NCI-H1092 treated with DMSO at 0.1 percent for 48 hours (cell line): ENCODE measurements at regions not wholly inside any gene's neighbourhood (a gene's known extent, or its start where the extent isn't known, plus 50 kb on each side); places are given as distances from the start of the nearest gene placed in this dataset.

ENCODE experiments used
- DNase-seq: peaks from one replicate; lab custom pipeline; 2025; lab: John Stamatoyannopoulos, UW

DNA sequence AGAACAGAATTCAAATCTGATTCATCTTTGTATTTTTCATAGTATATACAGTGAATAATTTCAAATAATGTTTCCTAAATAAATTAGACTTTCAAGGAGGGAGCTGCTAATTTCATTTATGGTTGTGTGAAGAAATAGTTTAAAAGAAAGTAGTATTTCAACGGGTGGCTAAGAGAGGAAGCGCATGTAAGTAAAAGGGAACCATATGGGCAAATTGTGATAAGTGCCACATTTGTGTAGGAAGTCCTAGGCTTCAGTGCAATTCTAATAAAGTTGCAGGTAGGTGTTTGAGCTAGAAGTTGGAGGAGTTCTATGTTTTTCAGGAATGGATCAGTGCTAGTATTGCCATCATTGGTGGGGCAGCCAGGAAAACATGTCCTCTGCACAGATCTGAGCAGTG is 178.8 kb upstream of the PRDM1 start:
- DNase-seq, result no peak

DNA sequence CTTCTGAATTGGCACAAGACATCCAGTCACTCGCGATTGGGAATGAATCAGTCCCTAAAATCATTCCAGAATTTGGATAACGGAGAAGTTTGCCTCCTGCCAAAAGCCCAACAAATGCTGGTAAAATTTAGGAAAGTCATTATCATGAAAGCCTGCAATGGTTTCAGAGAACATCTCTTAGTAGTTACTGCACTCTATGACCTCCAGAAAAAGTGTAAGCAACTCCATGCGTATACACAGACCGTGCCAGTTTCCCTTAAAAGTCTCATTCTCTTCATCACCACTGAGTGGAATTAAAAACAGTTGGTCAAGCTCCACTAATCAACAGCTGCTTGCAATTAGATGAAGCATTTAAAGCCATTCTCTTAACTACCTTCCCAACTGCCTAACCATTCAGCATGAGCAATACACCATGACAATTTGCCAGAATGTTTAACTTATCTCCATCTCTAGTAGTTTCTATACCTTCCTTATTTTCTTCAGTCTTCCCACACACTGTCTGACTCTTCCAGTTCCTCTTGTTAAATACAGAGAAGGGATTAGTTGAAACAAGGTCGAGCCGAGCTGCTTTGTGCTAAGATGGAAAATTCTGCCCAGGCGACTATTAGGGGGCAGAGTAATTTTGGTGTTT is 183.6 kb upstream of the PRDM1 start:
- no peak for DNase-seq

DNA sequence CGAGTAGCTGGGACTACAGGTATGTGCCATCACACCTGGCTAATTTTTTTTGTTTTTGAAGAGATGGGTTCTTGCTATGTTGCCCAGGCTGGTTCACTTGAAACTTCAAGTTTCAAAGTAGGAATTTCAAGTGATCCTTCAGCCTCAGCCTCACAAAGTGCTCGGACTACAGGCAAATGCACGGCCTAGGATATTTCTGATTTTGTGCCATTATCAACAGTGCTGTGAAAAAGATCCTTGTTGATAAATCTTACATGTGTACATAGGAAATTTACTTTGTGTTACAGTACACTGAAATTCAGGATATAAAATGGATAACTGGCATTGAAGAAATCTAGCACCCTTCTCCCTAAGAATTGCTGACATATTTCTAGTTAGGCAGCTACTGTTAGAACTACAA is 184.6 kb upstream of the PRDM1 start:
- DNase-seq, result no peak

DNA sequence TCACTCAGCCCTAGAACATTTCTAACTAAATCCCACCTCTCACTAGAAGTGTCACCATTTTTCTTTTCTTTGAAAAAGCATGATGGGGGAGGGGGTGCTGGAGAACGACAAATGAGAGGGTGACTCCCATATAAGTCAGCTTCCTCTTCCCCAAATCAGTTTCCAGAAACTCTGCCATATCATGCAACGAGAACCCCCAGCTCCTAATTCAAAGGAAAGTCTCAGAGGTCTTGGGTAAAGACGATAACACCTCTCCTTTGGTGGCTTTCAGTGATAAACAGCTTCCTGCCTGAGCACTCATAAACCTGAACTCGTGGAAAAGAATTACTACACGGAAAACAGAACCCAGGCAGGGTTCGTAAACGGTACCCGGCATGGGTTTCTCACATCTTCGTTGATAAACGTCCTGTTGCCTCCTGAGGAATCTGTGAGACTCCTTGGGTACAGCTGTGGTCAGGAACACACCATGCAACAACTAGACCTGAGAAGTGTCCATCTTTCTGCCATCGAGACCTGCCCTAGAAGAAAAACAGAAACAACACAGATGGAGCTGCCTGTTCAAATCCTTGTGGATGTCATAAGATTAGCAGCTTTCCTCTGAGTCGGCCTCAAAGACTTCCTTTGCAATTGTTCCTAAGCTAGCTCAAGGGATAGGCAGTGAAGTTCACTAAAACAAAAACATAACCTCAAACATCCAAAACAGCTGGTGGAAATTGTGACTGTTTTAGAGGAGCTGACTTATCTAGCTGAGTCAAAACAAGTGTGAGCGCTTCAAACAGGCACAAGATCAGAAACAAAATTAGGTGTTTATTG is 185.8 kb upstream of the PRDM1 start:
- no peak for DNase-seq

DNA sequence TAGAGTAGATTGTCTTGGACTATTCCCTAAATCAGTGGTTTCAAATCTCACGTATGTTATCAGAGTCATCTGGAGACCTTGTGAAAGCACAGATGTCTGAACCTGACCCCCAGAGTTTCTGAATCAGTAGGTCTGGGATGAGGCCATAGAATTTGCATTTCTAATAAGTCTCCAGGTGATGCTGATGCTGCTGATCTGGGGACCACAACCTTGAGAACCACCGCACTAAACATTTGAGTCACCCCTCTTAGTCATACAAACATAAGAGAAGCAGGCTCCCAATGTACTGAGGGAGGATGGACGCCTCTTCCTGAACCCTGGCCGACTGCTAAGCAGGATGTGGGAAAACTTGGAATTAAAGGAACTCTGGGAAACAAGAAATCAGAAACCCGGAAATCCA is 187.8 kb upstream of the PRDM1 start:
- DNase-seq, result no peak

DNA sequence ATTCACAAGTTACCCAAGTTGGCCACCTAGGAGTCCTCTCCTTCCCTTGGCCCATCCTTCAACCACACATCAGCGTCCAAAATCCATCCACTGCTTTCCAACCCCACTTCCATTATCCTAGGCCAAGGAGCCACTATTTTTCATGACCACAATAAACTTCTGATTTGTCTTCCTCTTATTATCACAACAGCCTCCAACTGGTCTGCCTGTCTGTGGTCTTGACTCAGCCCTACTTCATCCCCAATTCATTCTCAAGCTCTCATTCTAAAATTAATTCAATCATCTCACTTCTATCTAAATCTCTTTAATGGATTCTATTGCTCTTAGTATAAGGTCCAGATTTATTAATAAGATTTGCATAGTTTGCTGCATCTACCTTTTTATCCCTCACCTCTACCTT is 189.0 kb upstream of the PRDM1 start:
- no peak for DNase-seq

DNA sequence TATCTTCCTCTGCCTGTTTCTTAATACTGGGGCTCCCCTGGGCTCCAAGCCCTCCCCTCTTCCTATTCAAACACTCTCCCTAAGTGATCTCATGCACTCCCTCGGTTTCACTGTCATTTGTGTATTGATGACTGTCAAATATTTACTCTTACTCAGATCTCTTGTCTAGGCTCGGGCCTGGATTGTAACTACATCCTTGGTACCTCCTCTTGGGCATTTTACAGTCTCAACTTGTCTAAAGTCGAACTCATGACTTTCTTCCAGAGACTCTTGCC is 189.4 kb upstream of the PRDM1 start:
- no peak for DNase-seq

DNA sequence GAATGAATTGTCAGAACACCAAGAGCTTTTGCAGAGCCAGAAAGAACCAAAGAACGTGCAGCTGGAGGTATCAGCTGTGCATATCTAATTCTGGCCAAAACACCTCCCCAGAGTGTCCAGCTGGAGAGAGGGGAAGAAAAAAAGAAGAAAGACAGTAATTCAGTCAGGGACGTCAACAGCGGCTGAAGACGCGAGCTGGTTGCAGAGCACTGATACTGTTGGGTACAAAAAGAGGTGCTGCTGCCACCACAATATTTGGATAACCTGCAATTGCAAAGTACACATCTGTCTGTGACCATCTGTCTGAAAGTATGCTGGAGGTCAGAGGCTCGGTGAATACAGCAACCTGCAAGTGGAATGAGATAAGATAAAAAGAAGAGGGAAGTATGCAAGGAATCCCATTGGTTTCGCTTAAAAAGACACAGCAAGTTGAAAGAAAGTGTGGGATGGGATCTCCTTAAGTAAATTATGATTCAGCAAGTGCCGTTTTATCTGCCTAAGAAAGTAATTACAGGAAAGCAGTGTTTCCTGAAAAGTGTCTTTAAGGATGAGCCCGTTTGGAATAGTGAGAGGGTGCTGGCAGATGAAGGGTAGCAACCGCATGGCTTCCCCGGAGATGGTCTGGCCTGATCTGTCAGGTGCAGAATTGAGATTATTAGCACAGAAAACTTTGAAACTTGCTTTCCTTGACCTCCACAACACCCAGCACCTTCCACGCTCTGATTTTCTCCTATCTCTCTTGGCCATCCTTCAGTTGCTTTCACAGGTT is 189.9 kb upstream of the PRDM1 start:
- DNase-seq, result no peak

DNA sequence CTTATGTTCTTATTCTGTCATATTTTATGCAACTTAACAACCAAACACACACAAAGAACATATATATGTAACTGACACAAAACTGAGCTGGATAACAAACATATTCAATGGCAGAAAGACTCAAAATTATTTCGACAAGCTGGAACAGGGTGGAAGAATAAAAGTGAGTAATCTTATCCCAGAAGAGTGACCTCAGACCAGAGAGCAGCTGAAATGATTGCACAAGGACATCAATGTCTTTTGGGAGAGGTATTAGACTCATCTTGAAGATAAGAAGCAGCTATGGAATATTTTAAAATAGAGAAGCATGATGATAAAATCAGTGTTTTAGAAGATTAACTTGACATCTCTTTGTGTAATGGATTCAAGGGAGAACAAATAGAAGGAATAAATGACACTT is 191.6 kb upstream of the PRDM1 start:
- DNase-seq, result no peak

DNA sequence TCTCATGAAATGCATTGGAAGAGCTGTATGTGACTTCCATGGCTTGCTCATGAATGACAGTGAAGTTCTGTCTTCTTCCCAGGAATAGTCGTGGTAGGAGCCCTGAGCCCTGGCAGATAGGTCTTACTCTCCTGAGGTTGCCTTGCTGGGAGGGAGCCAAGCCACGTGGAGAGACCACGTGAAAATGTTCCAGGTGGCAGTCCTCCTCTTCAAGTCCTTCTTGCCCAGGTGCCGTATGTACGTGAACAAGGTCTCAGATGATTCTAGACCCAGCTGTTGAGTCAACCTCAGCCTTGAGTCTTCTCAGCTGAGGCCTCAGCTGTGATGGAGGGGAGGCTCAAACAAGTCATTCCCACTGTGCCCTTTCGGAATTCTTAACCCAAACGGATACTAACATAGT is 192.4 kb upstream of the PRDM1 start:
- DNase-seq, result no peak

DNA sequence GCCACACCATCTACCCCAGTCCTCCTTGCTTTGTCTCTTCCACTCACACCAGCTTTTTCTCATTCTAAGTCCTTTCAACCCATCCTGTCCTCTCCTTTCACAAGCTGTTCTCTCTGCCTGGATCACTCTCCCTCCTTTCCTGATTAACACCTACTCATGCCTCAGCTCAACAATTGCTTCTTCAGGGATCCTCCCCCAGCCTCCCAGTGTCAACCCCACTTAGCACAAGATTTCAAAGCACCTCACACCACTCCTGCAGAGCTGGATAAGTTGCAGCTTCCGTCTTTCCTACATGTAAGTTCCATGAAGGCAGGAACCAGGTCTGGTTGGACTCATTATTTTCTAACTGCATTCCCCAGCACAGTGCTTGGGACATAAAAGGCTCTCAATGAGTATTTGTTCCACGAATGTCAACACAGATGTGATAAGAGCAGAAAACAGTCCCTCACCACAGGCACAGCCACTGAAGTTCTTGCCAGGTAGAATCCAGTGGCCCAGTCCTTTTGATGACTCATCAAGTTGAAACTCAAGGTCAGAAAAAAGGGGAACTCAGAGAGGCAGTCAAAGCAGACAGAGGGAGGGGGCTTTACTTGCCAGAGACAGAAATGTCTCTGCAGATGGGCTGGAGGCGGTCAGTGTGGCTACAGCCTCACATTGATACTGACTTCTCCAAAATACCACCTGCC is 193.4 kb upstream of the PRDM1 start:
- DNase-seq, result no peak

DNA sequence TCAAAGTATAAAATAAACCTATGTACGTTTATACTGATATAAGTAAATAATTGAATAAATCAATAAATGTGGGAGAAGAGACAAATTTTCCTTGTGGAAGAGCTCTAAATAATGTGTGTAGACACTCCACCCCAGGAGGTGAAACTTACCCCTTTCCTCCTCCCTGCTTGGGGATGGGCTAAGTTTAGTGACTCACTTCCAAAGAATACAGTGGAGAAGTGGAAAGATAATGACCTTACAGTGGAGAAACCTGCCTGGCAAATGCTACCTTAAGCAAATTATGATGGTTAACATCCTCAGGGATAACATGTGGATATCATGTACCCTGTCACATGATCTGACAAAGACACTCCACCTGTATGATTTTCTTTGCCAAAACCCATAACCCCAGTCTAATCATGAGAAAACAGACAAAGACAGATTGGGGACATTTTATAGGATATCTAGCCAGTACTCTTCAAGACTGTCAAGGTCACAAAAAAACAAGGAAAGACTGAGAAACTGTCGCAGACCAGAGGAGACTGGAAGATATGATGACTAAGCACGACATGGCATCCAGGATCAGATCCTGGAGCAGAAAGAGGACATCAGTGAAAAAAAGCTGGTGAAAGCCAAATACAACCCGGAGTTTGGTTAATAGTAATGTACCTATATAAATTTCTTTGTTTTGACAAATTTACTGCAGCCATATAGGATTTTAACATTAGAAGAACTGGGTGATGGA is 195.5 kb upstream of the PRDM1 start:
- DNase-seq, result no peak

DNA sequence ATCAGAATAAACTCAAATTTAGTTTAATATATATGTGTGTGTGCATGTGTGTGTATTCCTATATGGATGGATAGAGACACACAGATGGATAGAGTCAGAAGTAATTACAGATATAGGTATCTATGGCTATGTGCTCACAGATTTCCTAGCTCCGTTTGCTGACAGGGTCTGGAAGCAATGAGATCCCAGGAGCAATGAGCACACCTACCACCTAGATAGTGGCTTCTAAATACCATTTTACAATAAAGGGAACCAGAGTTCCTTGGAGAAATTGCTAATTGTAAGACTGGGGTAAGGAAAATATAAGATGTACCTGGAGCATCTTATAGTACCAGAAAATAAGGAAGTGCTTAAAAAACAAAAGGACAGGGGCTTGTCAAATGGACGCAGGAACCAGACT is 196.2 kb upstream of the PRDM1 start:
- no peak for DNase-seq

DNA sequence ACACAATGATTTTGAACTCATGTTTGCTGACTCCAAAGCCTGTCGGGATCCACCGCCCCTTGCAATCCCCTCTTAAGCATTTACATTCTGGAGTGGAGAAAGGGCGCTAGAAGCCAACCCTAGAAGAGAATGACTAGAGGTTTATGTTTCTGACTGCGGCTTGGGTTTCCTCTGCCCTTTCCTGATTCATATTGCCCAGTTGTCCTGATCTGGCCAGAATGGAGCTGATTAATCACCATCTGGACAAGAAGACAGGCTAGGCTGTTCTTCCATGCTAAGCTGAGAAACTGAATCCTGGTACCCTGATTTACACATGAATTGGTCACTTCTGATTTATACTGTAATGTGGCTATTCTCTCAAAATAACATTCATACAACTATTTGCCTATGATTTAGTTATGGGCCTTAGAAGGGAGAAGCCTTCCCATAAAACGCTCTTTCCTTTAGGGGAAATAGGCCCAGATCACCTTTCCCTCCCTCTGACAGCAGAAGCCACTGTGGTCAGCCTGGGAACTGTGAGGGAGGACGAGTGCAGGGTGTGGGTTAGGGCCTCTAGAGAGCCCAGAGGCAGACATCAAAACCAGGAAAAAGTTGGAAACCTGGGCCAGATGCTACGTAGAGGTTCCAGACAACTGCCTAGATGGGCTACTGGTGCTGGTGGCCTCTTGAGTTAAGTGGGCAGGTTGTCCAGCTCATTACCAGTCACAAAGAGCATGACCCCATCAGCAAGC is 199.2 kb upstream of the PRDM1 start:
- no peak for DNase-seq

DNA sequence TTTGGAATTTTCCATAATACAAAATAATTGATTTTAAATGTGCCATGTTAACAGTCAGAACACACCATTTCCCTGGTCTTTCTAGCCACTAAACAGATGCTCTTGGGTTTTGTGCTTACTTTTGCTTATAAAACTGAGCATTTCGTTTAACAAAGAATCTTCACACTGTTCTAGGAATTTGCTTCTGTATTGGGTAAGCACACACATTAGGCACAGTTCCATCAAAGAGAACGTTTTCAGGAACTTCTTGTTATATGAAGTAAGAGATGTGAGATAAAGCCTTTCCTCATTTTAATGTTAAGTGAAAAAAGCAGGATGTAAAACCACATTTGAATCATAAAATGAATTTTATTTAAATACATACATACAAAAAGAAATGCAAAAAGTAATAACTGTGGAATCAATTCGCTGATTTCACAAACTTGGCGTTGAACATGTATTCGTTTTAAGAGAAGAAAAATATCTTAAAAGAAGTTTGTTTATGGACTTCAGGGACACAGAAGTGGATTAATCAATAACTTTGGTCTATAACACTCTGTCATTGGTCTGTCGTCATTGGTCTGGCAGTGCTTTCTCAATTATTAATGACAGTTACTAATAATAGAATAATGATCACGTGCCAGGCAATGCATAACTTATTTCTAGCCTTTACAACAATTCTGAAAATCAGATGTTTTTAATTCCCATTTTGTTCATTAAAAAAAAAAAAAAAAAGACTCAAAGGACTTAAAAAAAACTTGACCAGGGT is 199.9 kb upstream of the PRDM1 start:
- no peak for DNase-seq

DNA sequence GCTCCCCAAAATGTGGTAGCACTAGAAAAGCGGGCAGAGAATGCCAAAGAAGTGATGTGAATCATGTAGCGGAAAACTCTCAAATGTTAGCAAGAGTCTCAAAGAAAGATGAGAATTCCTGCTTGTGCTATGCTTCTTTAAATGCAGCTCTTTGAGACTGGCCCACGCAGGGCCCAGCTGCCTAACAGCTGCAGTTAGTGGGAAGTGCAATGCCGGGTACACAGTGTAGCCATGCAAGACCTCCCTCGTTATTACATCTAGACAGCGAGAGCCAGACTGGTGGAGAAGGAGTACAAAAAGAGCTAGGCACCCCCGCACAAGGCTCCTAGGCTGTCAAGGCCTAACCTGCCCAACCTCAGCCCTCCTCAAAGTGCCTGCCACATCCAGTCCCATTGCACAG is 201.7 kb upstream of the PRDM1 start:
- no peak for DNase-seq

DNA sequence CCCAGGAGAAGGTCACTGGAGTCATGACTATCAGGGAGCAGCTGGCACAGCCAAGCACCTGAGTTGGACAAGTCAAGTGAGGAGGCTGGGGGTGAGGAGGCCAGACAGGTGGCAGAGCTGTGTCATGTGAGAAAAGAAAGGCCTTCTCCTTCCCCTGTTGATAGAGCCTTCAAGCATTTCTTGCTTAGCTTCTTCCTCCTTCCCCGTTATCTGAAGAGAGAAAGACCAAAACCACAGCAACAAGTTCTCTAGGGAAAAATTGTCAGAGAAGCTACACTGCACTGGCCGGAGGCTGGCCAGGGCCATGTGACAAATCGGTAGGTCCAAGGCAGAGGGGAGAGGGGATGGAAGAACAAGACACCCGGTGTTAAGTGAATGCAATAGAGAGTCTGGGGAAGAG is 202.1 kb upstream of the PRDM1 start:
- DNase-seq, result no peak

DNA sequence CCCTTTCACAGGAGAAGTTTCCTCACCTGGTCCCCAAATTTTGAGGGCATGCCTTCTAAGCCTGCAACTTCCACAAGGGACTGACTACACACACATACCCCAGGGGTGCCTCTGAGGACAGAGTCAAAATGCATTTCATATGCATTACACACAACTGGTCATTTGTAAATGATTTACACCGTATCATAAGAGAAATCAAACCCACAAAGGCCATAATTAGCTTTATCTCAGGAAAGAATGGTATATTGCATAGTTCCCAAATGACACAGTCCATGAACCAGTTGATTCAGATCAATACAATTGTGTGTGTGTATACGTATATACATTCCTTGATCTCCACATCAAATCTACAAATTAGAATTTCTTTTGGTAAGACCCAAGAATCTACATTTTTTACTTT is 203.3 kb upstream of the PRDM1 start:
- DNase-seq, result no peak

DNA sequence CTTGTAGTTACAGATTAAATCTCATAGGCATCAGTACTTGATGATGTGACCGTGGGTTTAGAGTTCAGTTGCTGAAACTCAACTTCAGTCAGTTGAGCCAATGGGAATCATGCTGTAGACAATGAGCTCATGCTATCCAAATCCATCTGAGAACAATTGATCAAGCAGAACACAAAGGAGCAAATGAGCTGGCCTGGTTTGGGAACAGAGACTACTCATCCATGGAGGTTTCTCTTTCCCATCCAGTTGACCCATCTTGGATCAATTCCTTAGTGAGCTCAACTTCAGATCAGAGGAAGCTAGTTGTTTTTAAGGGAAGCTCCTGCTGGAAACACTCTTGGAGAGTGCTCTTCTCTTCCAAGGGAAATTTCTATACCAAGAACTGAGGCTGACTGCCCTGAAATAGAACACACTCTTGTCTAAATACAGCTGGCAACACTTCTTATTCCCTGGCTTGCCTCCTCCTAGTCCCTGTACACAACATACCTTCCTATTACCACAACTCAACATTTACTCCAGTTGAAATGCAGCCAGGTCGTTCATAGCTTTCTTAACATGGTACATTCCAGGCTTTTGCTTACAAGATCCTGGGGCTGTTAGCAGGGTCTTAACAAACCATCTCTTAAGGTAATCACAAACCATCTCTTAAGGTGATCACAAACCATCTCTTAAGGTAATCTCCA is 203.9 kb upstream of the PRDM1 start:
- no peak for DNase-seq

DNA sequence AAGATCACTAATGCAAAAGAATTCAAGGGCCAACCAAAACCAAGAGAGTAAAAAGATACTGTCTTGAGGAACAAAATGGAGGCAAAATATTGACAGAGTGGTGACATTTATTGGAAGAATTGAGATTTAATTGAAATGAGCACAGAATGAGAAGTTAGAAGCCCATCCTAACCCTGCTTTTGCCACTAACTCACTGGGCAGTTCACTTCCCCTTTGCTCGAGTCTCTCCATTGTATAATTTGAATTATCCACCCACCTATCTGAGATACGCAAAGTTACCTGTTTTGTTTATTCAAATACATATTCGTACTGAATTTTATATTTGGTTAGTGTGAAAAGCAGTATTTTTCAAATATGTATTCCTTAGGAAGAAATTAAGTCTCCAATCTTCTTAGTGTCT is 204.5 kb upstream of the PRDM1 start:
- DNase-seq, result no peak
